ENCODE measurements at regions not wholly inside any gene's neighbourhood (a gene's known extent, or its start where the extent isn't known, plus 50 kb on each side); places are given as distances from the start of the nearest gene placed in this dataset.

GRCh38 chr6:74070711-74071110, 374.7 kb downstream of the CD109 start:
- no peak for TF ChIP-seq CTCF (IDR thresholded peaks at IDR 0.05; ENCODE audit: insufficient read depth, low read depth, low read length)
- no peak for TF ChIP-seq EZH2 (IDR thresholded peaks at IDR 0.05; ENCODE audit: insufficient read depth, low read length)

All from astrocyte (in vitro differentiated cells and primary cell).